A549 (cell line): ENCODE measurements at regions not wholly inside any gene's neighbourhood (a gene's known extent, or its start where the extent isn't known, plus 50 kb on each side); places are given as distances from the start of the nearest gene placed in this dataset.
"Not testable (repeated sequence)": the region's sequence is repeated elsewhere in the genome, so short reads cannot be mapped to it uniquely, and the experiment has no call there.

ENCODE experiments used
- ATAC-seq, 2 experiments: fragments of 200-7000 bp in 1 of 2; fragments of >200 bp in 1 of 2; cut with Nextera tagmentation in 1 of 2; cut with Tn5 transposase in 1 of 2; 3 replicates each; pipeline versions ENCODE4 v1.8.0 to v1.9.1; 2018 to 2020; ENCODE audit warnings: mild to moderate bottlenecking in 1 of 2, moderate library complexity in 1 of 2
- CTCF ChIA-PET: fragments of 300-600 bp; sonication (Branson Sonifier 250); formaldehyde crosslinking; extraction: SDS; loops from one replicate; lab custom pipeline; 2021; ENCODE audit warnings: antibody characterized with exemption, inconsistent platforms; lab: Yijun Ruan, JAX
- POLR2A ChIA-PET: fragments of 350-600 bp; formaldehyde crosslinking; extraction: SDS; loops from one replicate; lab custom pipeline; 2021; ENCODE audit warnings: antibody characterized with exemption, inconsistent platforms; lab: Yijun Ruan, JAX
- DNase-seq, 2 experiments: peaks; one replicate each; pipeline versions ENCODE4 v3.0.0 to v3.0.0-alpha.2; 2011 to 2016; ENCODE audit warnings: low read depth in 1 of 2, low spot score in 1 of 2
- FAIRE-seq: peaks from 2 replicates; lab custom pipeline; 2011; peaks lifted over from hg19 to GRCh38; lab: Jason Lieb, UNC
- H3K27ac ChIP-seq, 2 experiments: fragments of >200 bp; sonication (Bioruptor Twin); formaldehyde crosslinking; 3 replicates each; pipeline ENCODE4 v1.5.1; 2016 to 2017
- H3K4me1 ChIP-seq: fragments of >200 bp; sonication (Bioruptor Twin); formaldehyde crosslinking; 3 replicates; pipeline ENCODE4 v1.6.1; 2016
- H3K4me2 ChIP-seq: fragments of >200 bp; sonication (Bioruptor Twin); formaldehyde crosslinking; 3 replicates; pipeline ENCODE4 v1.6.1; 2016
- H3K4me3 ChIP-seq: fragments of >200 bp; sonication (Bioruptor Twin); formaldehyde crosslinking; 3 replicates; pipeline ENCODE4 v1.5.1; 2016
- H3K9me3 ChIP-seq: fragments of >200 bp; sonication (Bioruptor Twin); formaldehyde crosslinking; 3 replicates; pipeline ENCODE4 v1.6.1; 2016
- BHLHE40 ChIP-seq: IDR thresholded peaks from 2 replicates; pipeline ENCODE4 v1.6.1; 2012; ENCODE audit warnings: low read depth, low read length, inconsistent platforms
- CHD2 ChIP-seq: fragments of 150-350 bp; IDR thresholded peaks from 2 replicates; pipeline ENCODE4 v1.6.1; 2014; ENCODE audit warnings: low read length; ENCODE audit not compliant: partially characterized antibody
- CHD4 ChIP-seq: fragments of 200-600 bp; sonication (generic); IDR thresholded peaks from 2 replicates; pipeline ENCODE4 v1.6.1; 2016; ENCODE audit warnings: antibody characterized with exemption, mild to moderate bottlenecking, borderline replicate concordance
- EHMT2 ChIP-seq: fragments of 200-600 bp; sonication (generic); IDR thresholded peaks from 2 replicates; pipeline ENCODE4 v1.6.1; 2016; ENCODE audit warnings: antibody characterized with exemption, low read depth, mild to moderate bottlenecking, moderate library complexity
- HDAC2 ChIP-seq: fragments of 200-600 bp; sonication (generic); IDR thresholded peaks from 2 replicates; pipeline ENCODE4 v1.6.1; 2016
- HOXB5 ChIP-seq: fragments of 250-450 bp; sonication (Bioruptor Pico); IDR thresholded peaks from 2 replicates; pipeline ENCODE4 v1.5.0; 2020; ENCODE audit warnings: mild to moderate bottlenecking, moderate library complexity
- KDM1A ChIP-seq: fragments of 200-600 bp; sonication (generic); IDR thresholded peaks from 2 replicates; pipeline ENCODE4 v1.6.1; 2016; ENCODE audit warnings: low read depth, mild to moderate bottlenecking
- MAFK ChIP-seq: fragments of 450-650 bp; IDR thresholded peaks from 2 replicates; pipeline ENCODE4 v1.6.1; 2014; ENCODE audit not compliant: partially characterized antibody
- MAZ ChIP-seq: fragments of 150-350 bp; IDR thresholded peaks from 2 replicates; pipeline ENCODE4 v1.6.1; 2014; ENCODE audit warnings: antibody characterized with exemption, low read depth, low read length, borderline replicate concordance
- NFE2L2 ChIP-seq: fragments of 150-350 bp; conservative IDR thresholded peaks from 2 replicates; pipeline ENCODE4 v1.6.1; 2014; ENCODE audit warnings: low read length
- NR3C1 ChIP-seq: fragments of >200 bp; sonication (Bioruptor Twin); formaldehyde crosslinking; IDR thresholded peaks from 3 replicates; pipeline ENCODE4 v1.6.1; 2017
- RCOR1 ChIP-seq: fragments of 150-350 bp; IDR thresholded peaks from 2 replicates; pipeline ENCODE4 v1.6.1; 2014; ENCODE audit warnings: antibody characterized with exemption, low read length, low read depth
- SMC3 ChIP-seq: fragments of >200 bp; sonication (Bioruptor Twin); formaldehyde crosslinking; IDR thresholded peaks from 3 replicates; pipeline ENCODE4 v1.6.1; 2018; ENCODE audit warnings: inconsistent platforms
- ZSCAN20 ChIP-seq: fragments of 250-450 bp; sonication (Bioruptor Pico); IDR thresholded peaks from 2 replicates; pipeline ENCODE4 v1.8.0; 2022; ENCODE audit warnings: mild to moderate bottlenecking, moderate library complexity
- WGBS: methylation state at CpG from one replicate; pipeline ENCODE4 v1.1.6; 2017; ENCODE audit errors: missing lambda C conversion rate; 5-methylcytosine and 5-hydroxymethylcytosine counted together
- TF ChIP-seq, protein P1 (sequence below): fragments of >200 bp; sonication (Bioruptor Twin); formaldehyde crosslinking; IDR thresholded peaks from 3 replicates; pipeline ENCODE4 v1.5.1; 2016
- TF ChIP-seq, protein P2 (sequence below): fragments of >200 bp; sonication (Bioruptor Twin); formaldehyde crosslinking; IDR thresholded peaks from 2 replicates; pipeline ENCODE4 v1.6.1; 2016
- TF ChIP-seq, protein P3 (sequence below): IDR thresholded peaks from 2 replicates; pipeline ENCODE4 v1.6.1; 2012; ENCODE audit warnings: low read depth, borderline replicate concordance
- TF ChIP-seq, protein P4 (sequence below): fragments of 200-600 bp; sonication (generic); IDR thresholded peaks from 2 replicates; pipeline ENCODE4 v1.6.1; 2016; ENCODE audit warnings: antibody characterized with exemption, mild to moderate bottlenecking, moderate library complexity

DNA sequence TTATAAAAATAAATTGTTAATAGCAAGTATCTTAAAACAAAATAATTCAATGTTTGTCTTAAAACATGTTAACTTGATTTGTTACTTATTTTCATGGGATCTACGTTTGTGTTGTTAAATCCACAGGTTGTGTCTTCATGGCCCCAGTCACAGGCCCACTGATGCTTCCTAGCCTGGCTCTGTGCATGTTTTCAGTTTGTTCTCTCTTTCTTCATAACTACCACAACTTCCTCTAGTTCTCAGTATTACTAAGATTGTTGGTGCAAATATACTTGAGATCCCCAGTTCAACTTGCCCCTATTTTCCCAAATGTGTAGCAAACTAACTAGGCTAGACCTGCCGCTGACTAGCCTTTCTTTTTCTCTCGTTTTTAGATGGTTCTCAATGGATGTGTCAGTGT lies 250.5 kb downstream of the NRIP1 start:
- FAIRE-seq = no peak
- no peak for DNase-seq
- H3K4me3 ChIP-seq = no peak overlapping the region
- no peak for TF ChIP-seq CHD2
- TF ChIP-seq, protein P1, sequence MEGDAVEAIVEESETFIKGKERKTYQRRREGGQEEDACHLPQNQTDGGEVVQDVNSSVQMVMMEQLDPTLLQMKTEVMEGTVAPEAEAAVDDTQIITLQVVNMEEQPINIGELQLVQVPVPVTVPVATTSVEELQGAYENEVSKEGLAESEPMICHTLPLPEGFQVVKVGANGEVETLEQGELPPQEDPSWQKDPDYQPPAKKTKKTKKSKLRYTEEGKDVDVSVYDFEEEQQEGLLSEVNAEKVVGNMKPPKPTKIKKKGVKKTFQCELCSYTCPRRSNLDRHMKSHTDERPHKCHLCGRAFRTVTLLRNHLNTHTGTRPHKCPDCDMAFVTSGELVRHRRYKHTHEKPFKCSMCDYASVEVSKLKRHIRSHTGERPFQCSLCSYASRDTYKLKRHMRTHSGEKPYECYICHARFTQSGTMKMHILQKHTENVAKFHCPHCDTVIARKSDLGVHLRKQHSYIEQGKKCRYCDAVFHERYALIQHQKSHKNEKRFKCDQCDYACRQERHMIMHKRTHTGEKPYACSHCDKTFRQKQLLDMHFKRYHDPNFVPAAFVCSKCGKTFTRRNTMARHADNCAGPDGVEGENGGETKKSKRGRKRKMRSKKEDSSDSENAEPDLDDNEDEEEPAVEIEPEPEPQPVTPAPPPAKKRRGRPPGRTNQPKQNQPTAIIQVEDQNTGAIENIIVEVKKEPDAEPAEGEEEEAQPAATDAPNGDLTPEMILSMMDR = no peak
- TF ChIP-seq, all 56 proteins: peak for 0
- CTCF ChIA-PET = no interaction called here
- H3K4me2 ChIP-seq = no peak overlapping the region
- 0 out of 3 replicates have a peak, but pooled peaks cover 4% of the 10 kb centered on the region for H3K9me3 ChIP-seq
- H3K27ac ChIP-seq = no peak overlapping the region
- 45% methylated on average over 3 of the region's 3 CpGs for WGBS
- H3K4me1 ChIP-seq = no peaks in the 10 kb centered on the region
- ATAC-seq = no peak
- POLR2A ChIA-PET = no interaction called here

DNA sequence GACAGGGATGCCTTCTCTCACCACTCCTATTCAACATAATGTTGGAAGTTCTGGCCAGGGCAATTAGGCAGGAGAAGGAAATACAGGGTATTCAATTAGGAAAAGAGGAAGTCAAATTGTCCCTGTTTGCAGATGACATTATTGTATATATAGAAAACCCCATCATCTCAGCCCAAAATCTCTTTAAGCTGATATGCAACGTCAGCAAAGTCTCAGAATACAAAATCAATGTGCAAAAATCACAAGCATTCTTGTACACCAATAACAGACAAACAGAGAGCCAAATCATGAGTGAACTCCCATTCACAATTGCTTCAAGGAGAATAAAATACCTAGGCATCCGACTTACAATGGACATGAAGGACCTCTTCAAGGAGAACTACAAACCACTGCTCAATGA lies 258.1 kb upstream of the SAMSN1 start:
- FAIRE-seq, POLR2A ChIA-PET, DNase-seq, H3K4me3 ChIP-seq, H3K9me3 ChIP-seq, ATAC-seq, H3K27ac ChIP-seq, H3K4me2 ChIP-seq, CTCF ChIA-PET, H3K4me1 ChIP-seq: not testable (repeated sequence)
- 11% methylated on average over 2 of the region's 2 CpGs for WGBS
- peak; percentile 74 for TF ChIP-seq MAFK

DNA sequence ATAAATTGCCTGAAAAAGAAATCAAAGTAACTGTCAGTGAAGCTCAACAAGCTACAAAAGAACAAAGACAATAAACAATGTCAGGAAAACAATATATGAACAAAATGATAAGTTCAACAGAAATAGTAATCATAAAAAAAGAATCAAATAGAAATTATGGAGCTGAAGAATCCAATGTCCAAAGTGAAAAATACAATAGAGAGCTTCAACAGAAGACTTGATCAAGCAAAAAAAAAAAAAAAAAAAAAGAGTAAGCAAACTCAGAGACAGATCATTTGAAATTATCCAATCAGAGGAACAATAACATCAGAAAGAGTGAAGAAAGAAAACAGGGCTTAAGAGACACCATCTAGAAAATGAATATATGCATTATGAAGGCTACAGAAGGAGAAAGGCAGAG lies 251.4 kb upstream of the SAMSN1 start:
- FAIRE-seq (no peak), ATAC-seq (no peak), DNase-seq (no peak)
- no peaks in the 10 kb centered on the region for H3K4me1 ChIP-seq
- H3K27ac ChIP-seq = no peak overlapping the region
- no peak overlapping the region for H3K4me3 ChIP-seq
- ChIA-PET CTCF (no interaction called here), POLR2A (no interaction called here)
- no peak overlapping the region for H3K4me2 ChIP-seq
- TF ChIP-seq BHLHE40 (no peak), CHD4 (no peak), HDAC2 (no peak), NFE2L2 (no peak)
- no peaks in the 10 kb centered on the region for H3K9me3 ChIP-seq

DNA sequence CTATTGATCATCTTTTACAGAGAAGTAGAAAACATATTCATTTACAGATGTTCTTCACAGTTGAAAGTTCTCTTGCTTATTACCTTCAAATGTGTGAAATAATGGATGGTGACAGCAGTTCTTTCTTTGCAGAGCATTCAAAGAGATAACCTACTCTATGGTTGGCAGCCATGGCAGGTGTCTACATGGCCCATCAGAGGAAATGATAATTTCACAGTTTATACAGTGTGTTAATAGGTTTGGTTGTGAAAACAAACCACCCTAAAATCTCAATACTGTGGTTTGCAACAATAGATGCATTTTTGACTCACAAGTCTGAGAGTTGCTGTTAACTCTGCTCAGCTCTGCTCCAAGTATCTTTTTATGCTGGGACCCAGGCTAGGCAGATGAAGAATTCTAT lies 241.2 kb upstream of the SAMSN1 start:
- Histone ChIP-seq H3K4me1 (no peaks in the 10 kb centered on the region), H3K4me2 (no peak overlapping the region), H3K27ac (no peak overlapping the region), H3K9me3 (no peaks in the 10 kb centered on the region), H3K4me3 (no peak overlapping the region)
- TF ChIP-seq KDM1A = no peak
- TF ChIP-seq SMC3 = no peak
- TF ChIP-seq RCOR1 = no peak
- TF ChIP-seq, protein P2, sequence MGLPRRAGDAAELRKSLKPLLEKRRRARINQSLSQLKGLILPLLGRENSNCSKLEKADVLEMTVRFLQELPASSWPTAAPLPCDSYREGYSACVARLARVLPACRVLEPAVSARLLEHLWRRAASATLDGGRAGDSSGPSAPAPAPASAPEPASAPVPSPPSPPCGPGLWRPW = no peak
- no peak for TF ChIP-seq NR3C1
- TF ChIP-seq, protein P3, sequence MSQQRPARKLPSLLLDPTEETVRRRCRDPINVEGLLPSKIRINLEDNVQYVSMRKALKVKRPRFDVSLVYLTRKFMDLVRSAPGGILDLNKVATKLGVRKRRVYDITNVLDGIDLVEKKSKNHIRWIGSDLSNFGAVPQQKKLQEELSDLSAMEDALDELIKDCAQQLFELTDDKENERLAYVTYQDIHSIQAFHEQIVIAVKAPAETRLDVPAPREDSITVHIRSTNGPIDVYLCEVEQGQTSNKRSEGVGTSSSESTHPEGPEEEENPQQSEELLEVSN = no peak
- no peak for TF ChIP-seq HOXB5
- TF ChIP-seq, protein P4, sequence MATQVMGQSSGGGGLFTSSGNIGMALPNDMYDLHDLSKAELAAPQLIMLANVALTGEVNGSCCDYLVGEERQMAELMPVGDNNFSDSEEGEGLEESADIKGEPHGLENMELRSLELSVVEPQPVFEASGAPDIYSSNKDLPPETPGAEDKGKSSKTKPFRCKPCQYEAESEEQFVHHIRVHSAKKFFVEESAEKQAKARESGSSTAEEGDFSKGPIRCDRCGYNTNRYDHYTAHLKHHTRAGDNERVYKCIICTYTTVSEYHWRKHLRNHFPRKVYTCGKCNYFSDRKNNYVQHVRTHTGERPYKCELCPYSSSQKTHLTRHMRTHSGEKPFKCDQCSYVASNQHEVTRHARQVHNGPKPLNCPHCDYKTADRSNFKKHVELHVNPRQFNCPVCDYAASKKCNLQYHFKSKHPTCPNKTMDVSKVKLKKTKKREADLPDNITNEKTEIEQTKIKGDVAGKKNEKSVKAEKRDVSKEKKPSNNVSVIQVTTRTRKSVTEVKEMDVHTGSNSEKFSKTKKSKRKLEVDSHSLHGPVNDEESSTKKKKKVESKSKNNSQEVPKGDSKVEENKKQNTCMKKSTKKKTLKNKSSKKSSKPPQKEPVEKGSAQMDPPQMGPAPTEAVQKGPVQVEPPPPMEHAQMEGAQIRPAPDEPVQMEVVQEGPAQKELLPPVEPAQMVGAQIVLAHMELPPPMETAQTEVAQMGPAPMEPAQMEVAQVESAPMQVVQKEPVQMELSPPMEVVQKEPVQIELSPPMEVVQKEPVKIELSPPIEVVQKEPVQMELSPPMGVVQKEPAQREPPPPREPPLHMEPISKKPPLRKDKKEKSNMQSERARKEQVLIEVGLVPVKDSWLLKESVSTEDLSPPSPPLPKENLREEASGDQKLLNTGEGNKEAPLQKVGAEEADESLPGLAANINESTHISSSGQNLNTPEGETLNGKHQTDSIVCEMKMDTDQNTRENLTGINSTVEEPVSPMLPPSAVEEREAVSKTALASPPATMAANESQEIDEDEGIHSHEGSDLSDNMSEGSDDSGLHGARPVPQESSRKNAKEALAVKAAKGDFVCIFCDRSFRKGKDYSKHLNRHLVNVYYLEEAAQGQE = no peak
- TF ChIP-seq MAZ = no peak
- TF ChIP-seq ZSCAN20 (CRISPR knock-in tag) = no peak
- no peak for TF ChIP-seq EHMT2
- CTCF ChIA-PET = no interaction called here
- ATAC-seq (no peak), DNase-seq (no peak), FAIRE-seq (no peak)
- POLR2A ChIA-PET = no interaction called here
